HepG2 (cell line): ENCODE measurements at regions not wholly inside any gene's neighbourhood (a gene's known extent, or its start where the extent isn't known, plus 50 kb on each side); places are given as distances from the start of the nearest gene placed in this dataset.

Experiments used
- ATAC-seq: fragments of 200-7000 bp; cut with Tn5 transposase; 3 replicates; pipeline ENCODE4 v1.9.1; 2020; ENCODE audit warnings: mild to moderate bottlenecking, moderate library complexity
- BruUV-seq: library from RNA; stranded (reverse); fragments of 400-500 nt; replicated peaks from 2 replicates; lab custom pipeline; 2021; lab: Mats Ljungman, UMichigan
- CTCF ChIA-PET: fragments of 300-600 bp; formaldehyde crosslinking; extraction: SDS; loops from one replicate; lab custom pipeline; 2021; ENCODE audit warnings: low total read pairs, inconsistent platforms, low intra/inter-chr PET ratio; lab: Yijun Ruan, JAX
- POLR2A ChIA-PET: fragments of 350-600 bp; sonication (Branson Sonifier 250); formaldehyde crosslinking; loops from one replicate; lab custom pipeline; 2020; ENCODE audit warnings: antibody characterized with exemption, inconsistent platforms; lab: Yijun Ruan, JAX
- DNase-seq: peaks from one replicate; pipeline ENCODE4 v3.0.0-alpha.2; 2015; ENCODE audit warnings: low spot score
- FAIRE-seq: peaks from 3 replicates; lab custom pipeline; 2011; peaks lifted over from hg19 to GRCh38; lab: Jason Lieb, UNC
- H2AFZ ChIP-seq: one replicate; pipeline ENCODE4 v1.6.1; 2011; ENCODE audit warnings: low read length, inconsistent platforms
- H3K27ac ChIP-seq: fragments of 300-600 bp; 3 replicates; pipeline ENCODE4 v1.8.0; 2011; ENCODE audit warnings: mixed run types, mild to moderate bottlenecking, mixed read lengths, low read length, inconsistent platforms; ENCODE audit not compliant: insufficient read depth; ENCODE audit errors: extremely low read length
- H3K27me3 ChIP-seq, 2 experiments: fragments of 200-600 bp in 1 of 2; 2 replicates in 1 of 2; 3 replicates in 1 of 2; pipeline versions ENCODE4 v1.6.0 to v1.8.0; 2011; ENCODE audit warnings: low read length in 2 of 2, mild to moderate bottlenecking in 2 of 2, moderate library complexity in 2 of 2, inconsistent platforms in 1 of 2; ENCODE audit not compliant: insufficient read depth in 2 of 2, control insufficient read depth in 1 of 2
- H3K36me3 ChIP-seq, 2 experiments: fragments of 200-600 bp in 1 of 2; replicated peaks in 1 of 2; 2 replicates in 1 of 2; 3 replicates in 1 of 2; pipeline versions ENCODE4 v1.5.1 to v1.8.0; 2011; ENCODE audit warnings: low read length in 2 of 2, inconsistent platforms in 1 of 2; ENCODE audit not compliant: insufficient read depth in 2 of 2, control insufficient read depth in 1 of 2
- H3K4me1 ChIP-seq: 2 replicates; pipeline ENCODE4 v1.5.1; 2012; ENCODE audit warnings: low read length, inconsistent platforms; ENCODE audit not compliant: insufficient read depth
- H3K4me2 ChIP-seq: 2 replicates; pipeline ENCODE4 v1.6.0; 2011; ENCODE audit warnings: low read depth, low read length, inconsistent platforms
- H3K4me3 ChIP-seq, 3 experiments: fragments of 200-600 bp in 1 of 3; sonication (generic), shearing (Covaris generic) in 1 of 3; replicated peaks in 1 of 3; 2 replicates each; pipeline ENCODE4 v1.5.1; 2011 to 2016; ENCODE audit warnings: low read length in 3 of 3, inconsistent platforms in 2 of 3, low read depth in 2 of 3, mild to moderate bottlenecking in 2 of 3, control low read depth in 1 of 3, mixed read lengths in 1 of 3; ENCODE audit not compliant: insufficient read depth in 1 of 3
- H3K79me2 ChIP-seq: one replicate; pipeline ENCODE4 v1.6.1; 2011; ENCODE audit warnings: low read length, inconsistent platforms; ENCODE audit not compliant: insufficient read depth
- H3K9ac ChIP-seq: 2 replicates; pipeline ENCODE4 v1.6.0; 2011; ENCODE audit warnings: mild to moderate bottlenecking, low read depth, low read length, inconsistent platforms; ENCODE audit not compliant: insufficient read depth
- H3K9me3 ChIP-seq: 2 replicates; pipeline ENCODE4 v1.5.1; 2012; ENCODE audit warnings: mild to moderate bottlenecking, low read length
- H4K20me1 ChIP-seq: 2 replicates; pipeline ENCODE4 v1.6.0; 2011; ENCODE audit warnings: inconsistent platforms, mild to moderate bottlenecking, low read length, moderate library complexity; ENCODE audit not compliant: insufficient read depth
- AGO2 ChIP-seq: fragments of 200-400 bp; formaldehyde crosslinking; optimal IDR thresholded peaks from 2 replicates; pipeline ENCODE3; 2017; ENCODE audit warnings: mild to moderate bottlenecking, low read depth, low read length, moderate library complexity
- GABPB1 ChIP-seq: IDR thresholded peaks from 2 replicates; pipeline ENCODE4 v1.6.1; 2016; ENCODE audit warnings: mild to moderate bottlenecking, missing genetic modification reagents, moderate library complexity, missing compliant biosample characterization
- GZF1 ChIP-seq: sonication (generic); formaldehyde crosslinking; IDR thresholded peaks from 2 replicates; pipeline ENCODE4 v1.5.1; 2020; ENCODE audit warnings: mild to moderate bottlenecking, missing genetic modification reagents
- MZF1 ChIP-seq: sonication (generic); formaldehyde crosslinking; IDR thresholded peaks from 2 replicates; pipeline ENCODE4 v1.8.1; 2023; ENCODE audit warnings: mild to moderate bottlenecking, missing genetic modification reagents, borderline replicate concordance
- ZBTB44 ChIP-seq: sonication (generic); formaldehyde crosslinking; IDR thresholded peaks from 2 replicates; pipeline ENCODE4 v1.4.0; 2020; ENCODE audit warnings: missing genetic modification reagents
- ZNF484 ChIP-seq: sonication (generic); formaldehyde crosslinking; IDR thresholded peaks from 2 replicates; pipeline ENCODE4 v1.5.1; 2020; ENCODE audit warnings: mild to moderate bottlenecking, low read depth, missing genetic modification reagents, borderline replicate concordance
- ZNF652 ChIP-seq: IDR thresholded peaks from 2 replicates; pipeline ENCODE4 v1.6.1; 2016; ENCODE audit warnings: low read depth, borderline replicate concordance
- WGBS: methylation state at CpG from one replicate; pipeline ENCODE4 v1.1.6; 2017; ENCODE audit warnings: low lambda C conversion rate; 5-methylcytosine and 5-hydroxymethylcytosine counted together
- in situ Hi-C: cut with HindIII; loops from 2 replicates; pipeline ENCODE4 v1.10.0; 2017; ENCODE audit warnings: low pct_unique_long_range_greater_than_20kb; ENCODE audit not compliant: extremely low pct_ligation_motif_present
- intact Hi-C: fragments of 100-400 bp; cut with micrococcal nuclease; formaldehyde crosslinking; loops from one replicate; pipeline ENCODE4 v1.10.0; 2022; ENCODE audit not compliant: unreplicated experiment
- TF ChIP-seq, protein P1 (sequence below): sonication (generic); formaldehyde crosslinking; IDR thresholded peaks from 2 replicates; pipeline ENCODE4 v1.4.0; 2020; ENCODE audit warnings: mild to moderate bottlenecking, missing genetic modification reagents

DNA sequence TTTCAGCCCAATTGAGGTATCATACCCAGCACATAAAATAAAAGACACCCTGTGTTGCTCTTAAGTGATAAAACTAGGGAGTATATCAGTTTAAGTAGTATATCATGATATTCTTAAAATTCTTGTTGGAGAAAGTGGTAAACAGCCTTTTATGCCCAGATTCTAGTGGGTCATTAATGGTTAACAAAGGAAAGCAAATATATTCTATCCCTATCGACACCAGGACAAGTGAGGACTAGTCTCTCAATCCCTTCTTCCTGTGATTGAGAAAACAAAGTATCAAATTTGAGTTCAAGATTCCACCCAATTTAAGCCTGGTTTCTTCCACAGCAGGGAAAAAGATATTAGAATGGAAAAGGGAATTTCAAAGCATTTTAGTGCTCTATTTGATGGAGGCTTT, 142.4 kb upstream of the IL12A start:
- Histone ChIP-seq H3K4me1 (peaks cover 6% of the 10 kb centered on the region), H3K79me2 (no peaks in the 10 kb centered on the region), H3K36me3 (no peaks in the 10 kb centered on the region), H3K4me3 (no peak overlapping the region), H4K20me1 (no peaks in the 10 kb centered on the region), H3K27me3 (no peaks in the 10 kb centered on the region; a peak in 1 of 5 replicates), H3K4me2 (no peak overlapping the region), H3K9ac (no peak overlapping the region), H3K9me3 (no peaks in the 10 kb centered on the region), H2AFZ (no peak overlapping the region), H3K27ac (no peak overlapping the region)
- POLR2A ChIA-PET = no interaction called here
- TF ChIP-seq MZF1 (CRISPR knock-in tag) (no peak), ZNF652 (peak; percentile 52; the same call in 1 of the 2 replicates), GABPB1 (CRISPR knock-in tag) (no peak), AGO2 (no peak), GZF1 (no peak), ZBTB44 (no peak), ZNF484 (CRISPR knock-in tag) (no peak)
- TF ChIP-seq, protein P1, sequence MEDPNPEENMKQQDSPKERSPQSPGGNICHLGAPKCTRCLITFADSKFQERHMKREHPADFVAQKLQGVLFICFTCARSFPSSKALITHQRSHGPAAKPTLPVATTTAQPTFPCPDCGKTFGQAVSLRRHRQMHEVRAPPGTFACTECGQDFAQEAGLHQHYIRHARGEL (CRISPR knock-in tag) = no peak
- no peak for DNase-seq
- FAIRE-seq = no peak
- no TSS peak for BruUV-seq
- intact Hi-C loops = no loop called here
- in situ Hi-C loops = no loop called here
- CTCF ChIA-PET = no interaction called here
- WGBS = 0% methylated on average over 1 of the region's 1 CpG
- ATAC-seq = no peak
